ENCODE measurements at regions not wholly inside any gene's neighbourhood (a gene's known extent, or its start where the extent isn't known, plus 50 kb on each side); places are given as distances from the start of the nearest gene placed in this dataset.
"Not testable (repeated sequence)": the region's sequence is repeated elsewhere in the genome, so short reads cannot be mapped to it uniquely, and the experiment has no call there.

GRCh38 chr16:88330971-88331890 lies 51.5 kb upstream of the ZNF469 start:
- TF ChIP-seq CTCF (conservative IDR thresholded peaks at IDR 0.05) (no peak), ZFX (IDR thresholded peaks at IDR 0.05) (no peak)
- no peak overlapping the region for H3K27ac ChIP-seq

GRCh38 chr16:88331989-88332920 lies 50.5 kb upstream of the ZNF469 start:
- TF ChIP-seq ZFX (IDR thresholded peaks at IDR 0.05): no peak
- TF ChIP-seq CTCF (conservative IDR thresholded peaks at IDR 0.05): no peak
- H3K27ac ChIP-seq: no peak overlapping the region

GRCh38 chr16:88332921-88333825 lies 49.6 kb upstream of the ZNF469 start:
- not testable (repeated sequence) for H3K27ac ChIP-seq
